HG03460 (cell line): ENCODE measurements at regions not wholly inside any gene's neighbourhood (a gene's known extent, or its start where the extent isn't known, plus 50 kb on each side); places are given as distances from the start of the nearest gene placed in this dataset.
"Not testable (repeated sequence)": the region's sequence is repeated elsewhere in the genome, so short reads cannot be mapped to it uniquely, and the experiment has no call there.

Experiments
- ATAC-seq: cut with Tn5 transposase; IDR thresholded peaks from one replicate; pipeline ENCODE4 v1.9.1; 2021; ENCODE audit not compliant: unreplicated experiment

DNA sequence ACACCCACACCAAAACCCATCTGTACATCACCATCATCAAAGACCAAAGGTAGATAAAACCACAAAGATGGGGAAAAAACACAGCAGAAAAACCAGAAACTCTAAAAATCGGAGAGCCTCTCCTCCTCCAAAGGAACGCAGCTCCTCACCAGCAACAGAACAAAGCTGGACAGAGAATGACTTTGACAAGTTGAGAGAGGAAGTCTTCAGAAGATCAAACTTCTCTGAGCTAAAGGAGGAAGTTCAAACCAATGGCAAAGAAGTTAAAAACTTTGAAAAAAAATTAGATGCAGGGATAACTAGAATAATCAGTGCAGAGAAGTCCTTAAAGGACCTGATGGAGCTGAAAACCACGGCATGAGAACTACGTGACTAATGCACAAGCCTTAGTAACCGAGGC is 247.5 kb upstream of the ERBB4 start:
- not testable (repeated sequence) for ATAC-seq

GRCh38 chr2:212777020-212777491 is 238.5 kb upstream of the ERBB4 start:
- no peak for ATAC-seq

DNA sequence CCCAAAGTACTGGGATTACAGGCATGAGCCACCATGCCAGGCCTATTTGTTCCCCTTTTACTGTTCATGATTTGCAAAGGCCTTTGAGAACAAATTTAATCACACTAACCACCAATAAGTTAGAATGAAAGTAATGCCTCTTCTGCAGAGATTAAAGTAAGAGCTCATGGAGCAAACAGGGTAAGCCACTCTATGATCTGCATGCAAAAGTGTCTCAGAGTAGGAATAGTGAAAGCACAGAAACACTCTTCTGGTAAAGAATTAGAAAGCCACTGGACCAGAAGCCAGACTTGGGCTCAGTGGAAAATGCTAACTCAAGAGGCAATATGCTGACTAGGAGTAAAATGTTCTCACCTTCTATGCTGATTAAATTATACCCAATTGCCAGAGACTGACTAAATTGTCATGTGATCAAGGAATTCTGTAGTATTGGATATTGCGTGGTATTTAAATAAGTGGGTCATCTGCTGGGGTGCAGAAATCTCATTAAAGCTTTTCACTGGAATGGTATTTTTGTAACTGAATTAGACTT is 235.3 kb upstream of the ERBB4 start:
- ATAC-seq, result no peak

DNA sequence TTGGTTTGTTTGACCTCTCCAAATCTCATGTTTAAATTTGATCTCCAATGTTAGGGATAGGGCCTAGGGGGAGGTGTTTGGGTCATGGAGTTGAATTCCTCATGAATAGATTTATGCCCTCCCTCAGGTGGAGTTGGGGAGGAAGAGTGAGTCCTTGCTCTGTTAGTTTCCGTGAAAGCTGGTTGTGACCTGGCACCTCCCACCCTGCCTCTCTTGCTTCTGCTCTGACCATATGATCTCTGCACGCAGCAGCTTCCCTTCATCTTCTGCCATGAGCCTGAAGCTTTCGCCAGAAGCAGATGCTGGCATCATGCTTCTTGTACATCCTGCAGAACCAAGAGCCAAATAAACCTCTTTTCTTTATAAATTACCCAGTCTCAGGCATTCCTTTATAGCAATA is 231.6 kb upstream of the ERBB4 start:
- ATAC-seq, result no peak

DNA sequence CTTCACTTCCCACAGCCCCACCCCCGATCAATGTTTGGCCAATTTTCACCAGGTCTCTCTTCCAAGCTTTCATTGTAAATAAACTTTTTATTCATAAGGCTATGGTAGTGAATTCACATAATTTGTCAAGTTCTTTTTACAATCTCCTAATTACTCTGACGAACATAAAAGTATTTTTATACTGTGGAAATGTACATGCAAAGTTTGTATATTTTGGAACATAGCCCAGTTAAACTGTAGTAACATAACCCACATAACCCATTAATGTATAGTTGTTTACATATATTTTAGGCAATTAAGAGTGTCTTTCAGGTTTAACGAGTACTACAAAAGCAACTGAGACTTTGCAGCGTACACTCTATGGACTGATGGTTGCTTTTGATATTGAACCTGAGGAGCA is 228.3 kb upstream of the ERBB4 start:
- ATAC-seq, result no peak

DNA sequence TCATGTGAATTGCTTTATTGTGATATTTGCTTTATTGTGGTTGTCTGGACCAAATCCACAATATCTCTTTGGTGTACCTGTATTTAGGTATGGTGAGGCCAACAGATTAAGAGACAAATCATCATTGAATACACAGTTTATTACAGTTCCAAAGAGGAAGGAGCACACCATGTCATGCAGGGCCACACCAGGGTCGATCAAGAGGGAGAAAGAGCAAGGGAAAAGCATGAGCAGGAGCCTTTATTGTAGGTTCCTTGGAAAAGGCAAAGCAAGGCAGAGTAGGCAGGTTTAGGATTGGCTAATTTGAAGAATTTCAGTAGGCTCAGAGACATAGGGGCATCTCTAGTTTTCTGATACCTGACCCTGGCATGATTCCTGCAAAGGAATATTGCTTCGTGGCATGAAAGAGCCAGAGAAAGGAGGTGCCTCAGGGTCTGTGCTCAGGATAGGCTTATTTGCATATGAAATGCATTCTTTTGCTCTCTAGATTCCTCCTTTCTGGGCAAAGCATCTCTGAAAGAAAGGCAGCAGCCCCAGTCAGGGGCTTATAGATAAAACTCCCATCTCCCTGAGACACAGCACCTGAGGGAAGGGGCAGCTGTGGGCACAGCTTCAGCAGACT is 214.2 kb upstream of the ERBB4 start:
- no peak for ATAC-seq

GRCh38 chr2:212745359-212745758 is 206.8 kb upstream of the ERBB4 start:
- no peak for ATAC-seq

DNA sequence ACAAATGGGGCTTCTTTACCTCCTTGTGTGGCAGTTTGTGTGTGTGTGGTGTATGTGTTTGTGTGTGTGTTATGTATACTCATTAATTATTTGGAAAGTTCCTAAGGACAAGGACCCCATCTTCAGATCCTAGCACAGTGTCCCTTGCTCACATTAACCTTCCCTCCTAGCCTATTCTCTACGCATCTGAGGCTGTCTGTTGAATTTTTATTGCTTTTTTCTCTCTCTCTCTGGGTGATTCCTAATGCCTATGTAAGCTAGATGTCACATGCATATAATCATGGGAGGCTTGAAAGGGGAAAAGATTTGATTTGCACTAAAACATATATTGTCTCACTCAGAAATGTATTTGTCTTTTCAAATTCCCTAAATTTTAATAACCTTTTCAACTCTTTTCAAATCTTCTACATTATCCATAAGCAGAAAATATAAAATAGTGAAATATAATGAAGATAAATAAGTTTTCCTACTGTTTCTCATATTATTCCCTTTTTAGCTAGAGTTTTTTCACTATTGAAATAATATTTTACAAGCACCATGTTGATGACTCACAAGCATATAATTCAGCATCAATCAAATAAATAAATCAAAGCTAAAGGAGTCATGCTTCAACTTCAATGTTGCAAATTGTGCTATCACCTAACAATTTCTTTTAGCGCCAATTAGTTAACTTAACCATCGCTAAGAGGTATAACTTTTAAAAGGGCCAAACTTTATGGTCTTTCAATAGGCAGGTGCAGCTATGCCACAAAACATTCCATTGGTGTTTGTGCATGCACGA is 199.0 kb upstream of the ERBB4 start:
- ATAC-seq, result no peak

- ATAC-seq, result no peak
These were observed 197.8 kb upstream of the ERBB4 start for GRCh38 chr2:212736385-212736726.

DNA sequence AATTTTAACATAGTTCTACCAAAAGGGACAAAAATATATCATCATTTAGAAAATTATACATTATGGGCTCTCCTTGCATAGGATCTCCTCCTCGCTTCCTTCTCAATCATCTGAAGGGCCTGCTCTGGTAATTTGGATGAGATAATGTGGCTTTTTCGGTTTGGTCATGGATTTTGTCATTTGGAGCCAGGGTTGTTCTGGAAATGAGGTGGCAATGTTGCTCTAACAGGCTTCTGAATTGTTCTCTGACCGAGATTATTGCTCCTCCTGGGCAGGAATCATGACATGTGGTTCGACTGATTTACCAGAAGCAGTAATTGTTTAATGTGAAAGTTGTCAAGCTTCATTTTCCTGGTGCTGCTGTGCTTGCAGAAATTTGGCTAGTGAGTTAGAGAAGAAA is 194.7 kb upstream of the ERBB4 start:
- ATAC-seq, result no peak

GRCh38 chr2:212732860-212733259 is 194.3 kb upstream of the ERBB4 start:
- no peak for ATAC-seq

GRCh38 chr2:212730994-212731393 is 192.4 kb upstream of the ERBB4 start:
- peak; percentile 77 for ATAC-seq

DNA sequence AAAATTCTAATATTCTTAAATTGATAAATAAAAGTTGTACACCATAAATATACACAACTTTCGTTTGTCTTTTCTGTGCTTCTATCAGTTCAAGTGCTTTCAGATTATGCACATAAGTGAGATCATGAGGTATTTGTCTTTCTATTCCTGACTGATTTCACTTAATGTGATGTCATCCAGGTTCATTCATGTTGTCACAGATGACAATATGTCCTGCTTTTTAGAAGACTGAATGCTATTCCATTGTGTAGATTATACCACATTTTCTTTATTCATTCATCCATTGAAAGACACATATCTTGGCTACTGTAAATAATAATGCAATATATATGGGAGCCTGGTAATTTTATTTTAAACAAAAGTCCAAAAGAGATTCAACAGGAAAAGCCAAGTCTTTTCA is 190.1 kb upstream of the ERBB4 start:
- no peak for ATAC-seq

DNA sequence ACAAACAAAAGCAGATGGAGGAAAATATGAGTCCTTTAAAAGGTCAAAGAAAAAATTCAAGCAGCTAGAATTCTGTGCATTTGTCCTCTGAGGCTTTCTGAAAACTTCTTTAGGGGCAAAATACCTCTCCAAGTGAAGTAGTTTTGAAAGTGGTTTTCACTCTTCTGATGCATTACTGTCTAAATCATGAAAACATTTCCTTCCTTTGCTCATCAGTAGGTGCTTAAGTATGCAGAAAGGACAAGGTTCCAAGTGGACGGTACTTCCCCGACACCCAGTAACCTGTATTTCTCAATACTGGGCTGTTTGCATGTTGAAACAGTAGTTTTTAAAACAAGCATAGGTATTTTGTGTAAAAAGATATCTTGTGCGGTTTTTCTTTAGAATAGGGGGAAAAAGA is 189.1 kb upstream of the ERBB4 start:
- ATAC-seq, result peak; percentile 47

DNA sequence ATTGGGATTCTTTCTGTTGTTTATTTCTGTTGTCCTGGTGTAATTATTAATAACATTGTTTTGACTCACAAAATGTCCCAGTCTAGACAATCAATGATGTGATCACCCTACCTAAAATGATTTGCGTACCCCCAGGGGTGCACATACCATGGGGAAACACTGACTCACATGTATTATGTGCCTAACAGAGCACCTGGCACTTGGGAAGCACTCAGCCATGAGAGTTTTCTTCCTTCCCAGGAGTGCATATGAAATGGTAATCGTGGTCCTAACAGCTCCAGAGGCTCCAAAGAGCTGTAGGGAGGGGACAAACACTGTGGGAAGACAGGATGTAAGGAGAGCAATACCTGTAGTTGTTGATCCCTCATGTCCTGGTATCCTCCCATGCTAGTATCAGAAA is 187.8 kb upstream of the ERBB4 start:
- ATAC-seq, result no peak

DNA sequence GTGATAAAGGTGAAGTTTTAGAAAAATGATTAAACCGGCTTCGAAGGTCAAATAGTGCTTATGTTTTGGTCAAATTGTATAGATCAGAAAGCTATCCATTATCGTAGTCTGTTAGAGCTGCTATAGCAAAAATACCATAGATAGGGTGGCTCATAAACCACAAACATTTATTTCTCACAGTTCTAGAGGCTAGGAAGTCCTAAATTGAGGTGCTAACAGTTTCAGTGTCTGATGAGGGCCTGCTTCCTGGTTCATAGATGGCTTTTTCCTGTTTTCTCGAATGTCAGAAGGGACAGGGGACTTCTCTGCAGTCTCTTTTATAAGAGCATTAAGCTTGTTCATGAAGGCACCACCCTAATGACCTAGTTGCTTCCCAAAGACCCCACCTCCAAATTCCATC is 186.6 kb upstream of the ERBB4 start:
- no peak for ATAC-seq

DNA sequence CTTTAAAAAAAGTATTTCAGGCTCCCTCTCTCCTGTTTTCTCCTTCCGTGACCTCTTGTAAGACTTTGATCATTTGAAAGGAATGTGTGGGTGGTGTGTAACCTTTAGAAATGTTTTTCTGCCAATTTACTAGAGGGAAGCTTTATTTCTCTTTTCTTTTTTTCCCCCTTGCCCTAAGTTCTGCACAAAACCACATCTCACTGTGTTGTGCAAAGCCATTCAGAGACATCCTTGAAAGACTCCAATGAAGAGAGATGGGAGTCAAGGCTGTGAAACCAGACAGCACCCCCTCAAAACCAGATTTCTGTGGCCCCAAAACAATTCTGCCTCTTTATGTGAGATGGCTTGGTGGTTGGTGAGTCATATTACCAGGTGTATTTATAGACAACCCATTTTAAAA is 184.6 kb upstream of the ERBB4 start:
- no peak for ATAC-seq

GRCh38 chr2:212722046-212722445 is 183.4 kb upstream of the ERBB4 start:
- ATAC-seq, result no peak

DNA sequence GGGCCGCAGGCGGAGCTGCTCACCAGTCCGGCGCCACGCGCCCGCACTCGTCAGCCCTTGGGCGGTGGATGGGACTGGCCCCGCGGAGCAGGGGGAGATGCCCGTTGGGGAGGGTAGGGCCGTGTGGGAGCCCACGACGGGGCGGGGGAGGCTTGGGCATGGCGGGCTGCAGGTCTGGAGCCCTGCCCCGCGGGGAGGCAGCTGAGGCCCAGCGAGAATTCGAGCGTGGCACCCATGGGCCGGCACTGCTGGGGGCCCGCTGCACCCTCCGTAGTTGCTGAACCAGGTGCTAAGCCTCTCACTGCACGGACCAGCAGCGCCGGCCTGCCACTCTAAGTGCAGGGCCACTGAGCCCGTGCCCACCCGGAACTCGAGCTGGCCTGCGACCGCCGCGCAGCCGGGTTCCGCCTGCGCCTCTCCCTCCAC is 182.4 kb upstream of the ERBB4 start:
- no peak for ATAC-seq

DNA sequence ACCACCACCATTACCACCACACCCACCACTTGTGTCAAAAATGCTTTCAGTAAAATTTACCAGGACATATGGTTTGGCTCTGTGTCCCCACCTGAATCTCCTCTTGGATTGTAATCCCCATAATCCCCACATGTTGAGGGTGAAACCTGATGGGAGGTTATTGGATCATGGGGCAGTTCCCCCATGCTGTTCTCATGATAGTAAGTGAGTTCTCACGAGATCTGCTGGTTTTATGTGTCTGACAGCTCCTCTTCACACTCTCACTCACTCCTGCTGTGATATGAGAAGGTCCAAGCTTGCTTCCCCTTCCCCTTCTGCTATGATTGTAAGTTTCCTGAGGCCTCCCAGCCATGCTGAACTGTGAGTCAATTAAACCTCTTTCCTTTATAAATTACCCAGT is 176.8 kb upstream of the ERBB4 start:
- not testable (repeated sequence) for ATAC-seq

DNA sequence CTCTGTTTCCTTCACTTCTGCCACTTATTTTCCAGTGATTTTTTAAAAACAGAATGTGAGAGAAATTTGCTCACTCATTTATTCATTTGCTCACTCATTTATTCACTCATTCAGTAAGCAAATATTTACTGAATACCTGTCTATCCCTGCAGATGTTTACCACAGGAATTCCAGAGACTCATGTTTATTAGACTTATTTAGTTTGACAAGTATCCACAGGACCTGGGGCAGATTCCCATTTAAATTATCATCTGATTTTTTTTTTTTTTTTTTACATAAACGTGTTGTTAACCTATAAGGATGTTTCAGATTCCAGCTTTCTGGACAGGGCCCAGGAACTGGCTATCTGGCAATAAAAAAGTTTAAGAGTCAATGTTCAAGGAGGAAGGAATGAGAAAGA is 175.1 kb upstream of the ERBB4 start:
- no peak for ATAC-seq

DNA sequence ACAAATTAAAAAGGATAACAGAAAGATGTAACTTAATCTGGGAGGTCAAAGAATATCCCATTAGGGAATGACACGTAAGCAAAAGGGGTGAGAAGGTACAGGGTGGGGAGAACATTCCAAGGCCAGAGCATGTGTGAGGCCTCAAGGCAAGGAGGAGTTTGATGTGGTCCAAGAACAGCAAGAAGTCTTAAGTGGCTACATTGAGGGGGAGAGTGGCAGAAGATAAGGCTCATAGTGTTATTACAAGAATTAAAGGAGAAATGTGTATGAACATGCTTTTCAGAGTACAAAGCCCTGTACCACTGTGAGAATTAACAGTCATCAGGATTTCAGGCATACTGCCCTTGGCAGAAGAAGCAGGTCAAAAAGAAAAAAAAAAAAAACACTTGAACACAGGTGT is 174.4 kb upstream of the ERBB4 start:
- no peak for ATAC-seq

DNA sequence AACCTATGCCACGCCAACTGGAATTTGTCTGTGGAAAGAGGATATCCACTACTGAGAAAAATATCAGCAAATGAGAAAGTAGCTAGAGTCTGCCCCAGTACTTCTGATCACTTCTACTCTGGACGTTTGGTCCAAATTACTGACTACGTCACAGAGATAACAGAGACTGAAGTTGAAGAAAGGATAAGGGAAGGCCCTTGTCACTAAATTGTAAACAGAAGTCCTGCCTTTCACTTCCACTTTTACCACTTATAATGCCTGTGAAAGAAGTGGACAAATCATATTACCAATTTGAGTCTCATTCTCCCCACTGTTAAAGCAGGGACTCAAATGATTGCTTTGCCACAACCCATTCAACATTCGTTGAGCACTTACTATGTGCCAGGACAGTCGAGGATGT is 173.9 kb upstream of the ERBB4 start:
- no peak for ATAC-seq
